ENCODE measurements at regions not wholly inside any gene's neighbourhood (a gene's known extent, or its start where the extent isn't known, plus 50 kb on each side); places are given as distances from the start of the nearest gene placed in this dataset.
A peak's percentile ranks its signal among the peaks of the same experiment; 100 is the strongest.

- 71 to 82% (median 74%) methylated on average over 11 to 18 of the region's 18 CpGs for WGBS, 4 donors
- Histone ChIP-seq H3K9me3 (replicated peaks in 1 of 3) (no peaks in the 10 kb centered on the region), H3K27ac (peak overlapping the region in 1 of 5 donors; percentile 67), H3K4me3 (no peak overlapping the region), H3K4me1 (replicated peaks in 1 of 2) (no peaks in the 10 kb centered on the region), H3K36me3 (replicated peaks in 1 of 2) (no peaks in the 10 kb centered on the region), H3K27me3 (no peaks in the 10 kb centered on the region)
- no peak for TF ChIP-seq CTCF (IDR thresholded peaks at IDR 0.05)
- TF ChIP-seq POLR2A (IDR thresholded peaks at IDR 0.05) = no peak
- intact Hi-C loops (cut with DNase I) = no loop called here
- DNase-seq = peak in 1 of 7 donors; percentile 1
Measured at GRCh38 chr22:47291565-47292495, 529.4 kb downstream of the TBC1D22A start.

- WGBS, 4 donors = 75 to 82% (median 78%) methylated on average over 16 to 20 of the region's 20 CpGs
- H3K27me3 ChIP-seq = no peaks in the 10 kb centered on the region
- no peak overlapping the region for H3K4me3 ChIP-seq
- TF ChIP-seq CTCF (IDR thresholded peaks at IDR 0.05) (no peak), POLR2A (IDR thresholded peaks at IDR 0.05) (no peak)
- peak in 1 of 7 donors; percentile 3 for DNase-seq
- no peaks in the 10 kb centered on the region for H3K36me3 ChIP-seq (replicated peaks in 1 of 2)
- no peak overlapping the region for H3K27ac ChIP-seq
- intact Hi-C loops (cut with DNase I) = no loop called here
- no peaks in the 10 kb centered on the region for H3K9me3 ChIP-seq (replicated peaks in 1 of 3)
- no peaks in the 10 kb centered on the region for H3K4me1 ChIP-seq (replicated peaks in 1 of 2)
Measured at GRCh38 chr22:47290706-47291430, 528.4 kb downstream of the TBC1D22A start.

GRCh38 chr22:47289336-47289985 lies 527.0 kb downstream of the TBC1D22A start:
- TF ChIP-seq CTCF (IDR thresholded peaks at IDR 0.05) (no peak), POLR2A (IDR thresholded peaks at IDR 0.05) (no peak)
- no peak overlapping the region for H3K4me3 ChIP-seq
- no peaks in the 10 kb centered on the region for H3K36me3 ChIP-seq (replicated peaks in 1 of 2)
- H3K27me3 ChIP-seq = no peaks in the 10 kb centered on the region
- WGBS, 4 donors = 51 to 77% (median 74%) methylated on average over 7 to 12 of the region's 12 CpGs
- no peak overlapping the region for H3K27ac ChIP-seq
- H3K4me1 ChIP-seq (replicated peaks in 1 of 2) = no peaks in the 10 kb centered on the region
- intact Hi-C loops (cut with DNase I) = no loop called here
- no peaks in the 10 kb centered on the region for H3K9me3 ChIP-seq (replicated peaks in 1 of 3)
- DNase-seq = no peak

GRCh38 chr22:47288680-47289079 lies 526.2 kb downstream of the TBC1D22A start:
- Histone ChIP-seq H3K36me3 (replicated peaks in 1 of 2) (no peaks in the 10 kb centered on the region), H3K4me3 (no peak overlapping the region), H3K4me1 (replicated peaks in 1 of 2) (no peaks in the 10 kb centered on the region), H3K9me3 (replicated peaks in 1 of 3) (no peaks in the 10 kb centered on the region), H3K27me3 (no peaks in the 10 kb centered on the region), H3K27ac (no peak overlapping the region)
- DNase-seq = no peak
- no peak for TF ChIP-seq CTCF (IDR thresholded peaks at IDR 0.05)
- 76 to 88% (median 84%) methylated on average over 8 of the region's 8 CpGs for WGBS, 4 donors
- intact Hi-C loops (cut with DNase I) = no loop called here

All from adrenal gland (tissue), 9 donors.